Mucosa of rectum (tissue), 2 donors: ENCODE measurements at regions not wholly inside any gene's neighbourhood (a gene's known extent, or its start where the extent isn't known, plus 50 kb on each side); places are given as distances from the start of the nearest gene placed in this dataset.

Experiments used
- H3K27ac ChIP-seq, 2 donors: one replicate each; pipeline ENCODE4 v1.7.0; 2013; ENCODE audit warnings: inconsistent platforms in 2 of 2, low read depth in 2 of 2, low read length in 2 of 2
- H3K27me3 ChIP-seq, 2 donors: one replicate each; pipeline ENCODE4 v1.7.0; 2013; ENCODE audit warnings: low read length in 2 of 2; ENCODE audit not compliant: control insufficient read depth in 2 of 2, insufficient read depth in 2 of 2
- H3K36me3 ChIP-seq, 2 donors: one replicate each; pipeline ENCODE4 v1.7.0; 2013; ENCODE audit warnings: low read length in 2 of 2; ENCODE audit not compliant: control insufficient read depth in 2 of 2, insufficient read depth in 2 of 2
- H3K4me1 ChIP-seq, 2 donors: one replicate each; pipeline ENCODE4 v1.7.0; 2013; ENCODE audit warnings: low read length in 2 of 2, mild to moderate bottlenecking in 1 of 2; ENCODE audit not compliant: control insufficient read depth in 2 of 2, insufficient read depth in 2 of 2
- H3K4me3 ChIP-seq, 2 donors: one replicate each; pipeline ENCODE4 v1.7.0; 2013; ENCODE audit warnings: low read length in 2 of 2
- H3K9ac ChIP-seq, 2 donors: one replicate each; pipeline ENCODE4 v1.7.0; 2013; ENCODE audit warnings: low read length in 2 of 2, low read depth in 1 of 2, mild to moderate bottlenecking in 1 of 2
- H3K9me3 ChIP-seq, 2 donors: one replicate each; pipeline ENCODE4 v1.7.0; 2013; ENCODE audit warnings: low read length in 2 of 2; ENCODE audit not compliant: control insufficient read depth in 2 of 2
- donor health status: healthy.
- donor health status: Normal muscosa, but diverticular disease.

DNA sequence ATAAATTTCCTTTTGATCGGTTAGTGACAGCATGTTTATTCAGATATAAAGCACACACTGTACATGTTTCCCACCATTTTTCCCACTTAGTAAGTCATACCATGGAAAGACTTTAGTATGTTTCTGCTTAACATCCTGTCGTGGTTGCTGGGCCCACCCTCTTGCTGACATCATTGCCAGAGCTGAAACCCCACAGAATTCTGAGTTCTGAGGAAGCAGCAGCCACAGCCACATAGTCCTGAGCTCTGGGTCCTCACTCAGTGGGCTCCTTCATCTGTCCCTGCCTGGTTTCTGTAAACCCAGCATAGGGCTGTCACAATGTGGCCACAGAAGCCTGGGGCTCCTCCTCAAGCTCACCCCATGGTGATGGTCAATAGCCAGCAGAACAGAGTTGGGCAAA, 441.5 kb downstream of the ENC1 start:
- no peak overlapping the region for H3K4me3 ChIP-seq
- no peak overlapping the region for H3K9ac ChIP-seq
- H3K27ac ChIP-seq: no peak overlapping the region
- no peaks in the 10 kb centered on the region for H3K27me3 ChIP-seq
- H3K36me3 ChIP-seq: no peaks in the 10 kb centered on the region
- no peaks in the 10 kb centered on the region for H3K4me1 ChIP-seq
- H3K9me3 ChIP-seq: no peaks in the 10 kb centered on the region

DNA sequence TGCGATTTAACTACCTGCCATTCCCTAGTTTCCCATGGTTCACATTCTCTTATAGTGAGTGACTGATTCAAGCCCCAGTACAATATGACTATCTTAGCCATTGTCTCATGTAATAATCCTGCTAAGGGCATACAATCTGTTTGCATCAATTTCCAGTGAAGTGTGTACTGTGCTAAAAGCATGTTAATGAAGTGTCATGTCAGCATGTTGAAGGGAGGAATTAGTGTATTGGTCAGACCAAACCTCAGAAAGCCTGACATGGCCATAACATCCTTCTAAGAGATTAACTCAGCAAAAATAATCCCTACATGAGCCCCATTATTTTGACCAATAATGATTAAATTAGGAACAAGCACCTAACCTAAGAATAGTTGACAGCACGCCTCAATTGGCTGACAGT, 442.4 kb downstream of the ENC1 start:
- no peaks in the 10 kb centered on the region for H3K27me3 ChIP-seq
- H3K4me1 ChIP-seq: no peaks in the 10 kb centered on the region
- H3K27ac ChIP-seq: no peak overlapping the region
- H3K4me3 ChIP-seq: no peak overlapping the region
- H3K36me3 ChIP-seq: no peaks in the 10 kb centered on the region
- no peaks in the 10 kb centered on the region for H3K9me3 ChIP-seq
- H3K9ac ChIP-seq: no peak overlapping the region

DNA sequence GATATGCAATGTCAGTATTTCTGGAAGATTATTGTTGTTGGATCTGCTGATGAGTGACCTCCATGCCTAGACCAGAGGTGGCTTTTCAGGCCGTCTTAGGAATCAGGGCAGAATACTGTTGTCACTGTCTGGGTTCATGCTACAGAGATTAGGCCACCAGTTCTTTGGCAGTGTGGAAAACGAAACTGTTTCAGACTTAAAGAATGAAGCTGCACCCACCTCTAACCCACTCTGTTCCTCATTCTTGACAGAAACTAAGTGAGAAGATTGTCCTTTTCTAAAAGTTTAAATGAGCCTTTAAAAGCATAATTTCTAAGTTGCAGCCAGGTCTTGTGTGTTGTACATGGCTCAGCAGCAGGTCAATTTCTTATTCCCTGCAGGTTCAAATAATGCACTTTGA, 444.3 kb downstream of the ENC1 start:
- no peak overlapping the region for H3K9ac ChIP-seq
- no peaks in the 10 kb centered on the region for H3K36me3 ChIP-seq
- no peak overlapping the region for H3K27ac ChIP-seq
- H3K4me3 ChIP-seq: no peak overlapping the region
- no peaks in the 10 kb centered on the region for H3K9me3 ChIP-seq
- no peaks in the 10 kb centered on the region for H3K27me3 ChIP-seq
- no peaks in the 10 kb centered on the region for H3K4me1 ChIP-seq

DNA sequence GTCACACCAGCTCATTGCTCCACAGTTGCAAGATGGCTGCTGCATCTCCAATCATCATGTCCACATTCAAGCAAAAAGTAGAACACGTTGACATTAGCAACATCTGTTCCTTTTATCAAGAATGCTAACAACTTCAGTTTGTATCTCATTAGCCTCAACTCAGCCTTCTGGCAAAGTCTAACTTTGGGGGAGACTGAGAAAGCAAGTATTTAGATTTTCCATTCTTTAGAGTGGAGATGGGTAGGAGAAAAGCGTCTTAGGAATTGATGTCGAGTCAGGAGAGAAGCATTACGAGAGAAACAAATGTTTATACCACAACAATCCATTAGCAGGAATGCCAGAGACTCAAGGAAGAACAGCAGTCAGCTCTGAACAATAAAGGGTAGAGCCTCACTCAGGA, 446.3 kb downstream of the ENC1 start:
- no peak overlapping the region for H3K27ac ChIP-seq
- no peak overlapping the region for H3K4me3 ChIP-seq

DNA sequence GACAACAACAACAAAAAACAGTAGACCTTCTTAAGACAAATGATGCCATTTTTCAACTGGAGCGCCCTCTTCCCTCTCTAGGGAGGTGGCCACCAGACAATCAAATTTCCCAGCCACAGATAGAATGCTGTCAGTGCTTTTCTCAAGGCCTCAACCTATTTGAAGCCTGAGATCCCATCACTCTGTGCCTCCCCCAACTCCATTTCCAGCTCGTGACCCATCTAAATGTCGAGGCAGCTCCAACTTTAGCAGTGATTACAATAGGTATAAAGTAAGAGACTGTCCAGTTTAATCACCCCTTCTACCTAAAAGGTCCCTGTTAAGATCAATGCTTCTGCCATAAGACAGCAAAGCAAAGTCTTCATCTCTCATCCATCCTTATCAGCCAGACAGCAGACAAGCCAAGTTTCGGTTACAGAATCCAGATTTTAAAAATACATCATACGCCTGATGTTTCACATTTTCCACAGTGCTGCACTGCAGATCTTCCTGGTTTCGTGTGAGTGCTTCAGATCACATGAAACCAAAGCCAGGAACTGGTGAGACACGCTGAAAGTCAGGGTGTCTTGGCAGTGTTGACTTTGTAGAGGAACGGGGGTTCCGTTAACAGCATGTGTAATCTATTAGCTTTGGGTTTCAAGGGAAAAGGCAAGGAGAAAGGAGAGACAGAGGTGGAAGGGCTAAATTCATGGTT, 447.8 kb downstream of the ENC1 start:
- no peak overlapping the region for H3K9ac ChIP-seq
- no peaks in the 10 kb centered on the region for H3K36me3 ChIP-seq
- no peak overlapping the region for H3K4me3 ChIP-seq
- no peak overlapping the region for H3K27ac ChIP-seq
- no peaks in the 10 kb centered on the region for H3K9me3 ChIP-seq
- no peaks in the 10 kb centered on the region for H3K27me3 ChIP-seq
- no peaks in the 10 kb centered on the region for H3K4me1 ChIP-seq

More for the DNA sequence above, 446.3 kb downstream of the ENC1 start:
- Histone ChIP-seq H3K27me3 (no peaks in the 10 kb centered on the region), H3K4me1 (no peaks in the 10 kb centered on the region), H3K9ac (no peak overlapping the region), H3K36me3 (no peaks in the 10 kb centered on the region), H3K9me3 (no peaks in the 10 kb centered on the region)

DNA sequence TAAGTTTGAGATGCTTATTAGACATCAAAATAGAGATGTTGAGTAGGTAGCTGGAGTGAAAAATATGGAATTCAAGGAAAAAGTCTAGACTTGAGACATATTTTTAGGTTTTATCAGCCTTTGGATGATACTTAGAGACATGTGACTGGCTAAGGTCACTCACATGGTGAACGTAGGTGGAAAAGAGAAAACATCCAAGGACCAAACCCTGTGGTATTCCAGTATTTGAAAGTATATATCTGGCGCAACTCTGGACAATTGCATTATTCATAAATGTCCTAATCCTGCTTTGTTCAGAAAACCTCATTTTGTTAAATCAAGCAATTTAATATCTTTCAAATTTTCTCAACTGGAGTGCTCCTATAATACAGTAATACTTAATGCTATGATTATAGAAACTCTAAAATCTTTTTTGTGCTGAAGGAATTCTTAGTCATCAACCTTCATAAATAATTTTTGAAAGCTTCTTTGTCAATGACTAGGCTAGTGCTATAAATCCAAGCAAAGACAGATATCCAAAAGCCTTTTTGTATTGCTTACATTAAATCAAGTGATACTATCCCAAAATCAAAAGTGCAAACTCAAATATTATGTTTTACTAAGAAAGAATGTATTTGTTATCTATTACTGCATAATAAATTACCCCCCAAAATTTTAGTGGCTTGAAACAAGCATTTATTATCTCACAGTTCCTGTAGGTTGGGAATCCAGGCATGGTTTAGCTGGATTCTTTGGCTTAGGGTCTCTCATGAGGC, 452.0 kb downstream of the ENC1 start:
- Histone ChIP-seq H3K9me3 (no peaks in the 10 kb centered on the region), H3K27me3 (no peaks in the 10 kb centered on the region), H3K4me3 (no peak overlapping the region), H3K9ac (no peak overlapping the region), H3K36me3 (no peaks in the 10 kb centered on the region), H3K4me1 (no peaks in the 10 kb centered on the region), H3K27ac (no peak overlapping the region)

DNA sequence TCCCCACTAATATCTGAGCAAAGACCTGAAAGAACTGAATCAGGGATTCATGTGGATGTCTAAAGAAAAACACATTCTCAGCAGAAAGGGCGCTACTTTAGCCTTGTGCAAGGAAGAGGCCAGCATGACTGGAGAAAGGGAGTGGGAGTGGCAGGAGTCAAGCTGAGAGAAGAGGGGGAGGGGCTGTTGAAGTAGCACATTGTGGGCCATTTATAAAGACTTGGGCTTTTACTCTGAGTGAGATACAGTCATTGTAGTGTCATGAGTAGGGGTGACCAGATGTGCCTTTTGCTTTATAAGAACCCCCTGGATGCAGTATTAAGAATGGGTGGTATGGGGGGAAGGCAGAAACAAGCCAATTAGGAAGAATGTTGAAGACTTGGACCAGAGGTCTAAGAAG, 452.8 kb downstream of the ENC1 start:
- no peaks in the 10 kb centered on the region for H3K4me1 ChIP-seq

DNA sequence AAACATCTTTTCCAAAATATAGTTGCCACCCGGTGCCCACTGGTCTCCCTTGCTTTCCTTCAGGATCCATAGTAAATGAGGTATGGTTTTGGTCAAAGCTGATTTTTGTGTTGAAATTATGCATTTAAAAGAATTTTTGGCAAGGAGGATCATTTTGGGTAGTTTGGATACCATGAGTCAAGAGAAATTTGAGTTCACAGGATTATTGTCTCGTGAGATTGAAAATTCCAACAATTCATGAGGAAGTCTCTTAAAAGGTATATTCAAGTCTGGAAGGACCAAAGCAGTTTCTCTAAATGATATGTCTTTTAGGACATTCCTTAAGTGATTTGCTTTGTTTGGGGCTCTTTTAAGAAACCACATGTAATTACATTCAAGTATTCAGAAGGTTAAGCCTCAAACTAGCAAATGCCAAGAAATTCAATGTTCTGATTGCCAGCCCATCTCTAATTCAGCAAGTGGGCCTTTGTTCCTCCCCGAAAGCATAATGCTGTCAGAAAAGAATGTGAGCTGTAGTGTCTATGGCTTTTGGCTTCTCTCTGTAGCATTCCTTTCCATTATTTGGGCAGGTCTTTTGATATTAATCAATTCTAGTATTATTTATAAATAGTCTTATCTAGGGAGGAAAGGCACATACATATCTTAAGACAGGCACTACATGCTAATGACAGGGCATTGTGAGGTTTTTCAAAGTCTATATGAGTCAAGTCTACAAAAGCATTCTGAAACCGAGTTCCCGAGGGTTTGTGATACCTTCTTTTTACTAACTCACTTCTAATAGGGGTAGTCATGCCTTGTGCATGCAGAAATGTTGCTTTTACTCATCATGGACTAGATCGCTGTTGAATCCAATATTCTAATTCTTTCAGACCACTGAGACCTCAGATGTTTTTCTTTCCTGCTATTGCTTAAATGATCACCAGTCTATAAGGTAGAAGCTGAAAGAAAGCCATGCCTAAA, 453.9 kb downstream of the ENC1 start:
- Histone ChIP-seq H3K4me1 (no peaks in the 10 kb centered on the region), H3K9me3 (no peaks in the 10 kb centered on the region), H3K9ac (no peak overlapping the region), H3K36me3 (no peaks in the 10 kb centered on the region), H3K27me3 (no peaks in the 10 kb centered on the region), H3K27ac (no peak overlapping the region), H3K4me3 (no peak overlapping the region)

More for the DNA sequence above, 452.8 kb downstream of the ENC1 start:
- H3K27me3 ChIP-seq: no peaks in the 10 kb centered on the region
- no peak overlapping the region for H3K27ac ChIP-seq
- H3K9me3 ChIP-seq: no peaks in the 10 kb centered on the region
- H3K9ac ChIP-seq: no peak overlapping the region
- no peak overlapping the region for H3K4me3 ChIP-seq
- no peaks in the 10 kb centered on the region for H3K36me3 ChIP-seq

DNA sequence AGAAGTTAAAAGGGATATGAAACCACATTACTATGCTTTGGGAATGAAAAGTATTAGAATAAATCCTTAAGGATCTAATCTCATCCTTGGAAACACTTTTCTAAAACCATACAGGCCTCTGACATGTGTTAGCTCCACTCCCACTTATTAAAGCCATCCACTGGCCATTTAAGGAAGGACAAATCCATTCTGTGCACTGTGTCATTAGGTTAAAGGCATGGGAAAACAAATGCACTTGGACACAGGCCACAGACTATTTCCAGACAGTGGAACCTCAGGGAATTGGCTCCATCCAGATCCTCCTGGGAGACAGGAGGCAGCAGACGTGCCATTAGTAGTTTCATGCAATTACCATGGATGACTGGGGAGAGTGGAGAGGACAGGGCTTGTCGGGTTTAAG, 454.9 kb downstream of the ENC1 start:
- no peaks in the 10 kb centered on the region for H3K36me3 ChIP-seq
- H3K4me1 ChIP-seq: no peaks in the 10 kb centered on the region
- no peak overlapping the region for H3K9ac ChIP-seq
- no peak overlapping the region for H3K4me3 ChIP-seq
- H3K9me3 ChIP-seq: no peaks in the 10 kb centered on the region
- no peaks in the 10 kb centered on the region for H3K27me3 ChIP-seq
- no peak overlapping the region for H3K27ac ChIP-seq

DNA sequence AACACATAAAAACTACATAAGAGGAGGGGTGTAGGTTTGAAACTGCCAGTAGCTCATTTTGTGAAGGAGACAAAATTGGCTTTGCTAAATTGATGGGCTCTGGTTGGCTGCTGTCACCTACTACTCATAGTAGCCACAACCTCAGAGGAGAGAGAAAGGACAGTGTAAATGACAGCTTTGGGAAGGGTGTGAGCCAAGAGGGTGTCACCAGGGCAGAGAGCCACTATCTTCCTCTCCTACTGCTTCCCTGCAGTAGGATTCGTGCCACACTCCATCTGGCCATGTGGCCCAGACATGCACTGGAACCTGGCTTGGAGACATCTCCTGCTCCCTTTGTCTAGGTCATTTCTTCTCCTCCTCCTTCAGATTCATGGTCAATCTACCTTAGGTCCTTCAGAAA, 455.9 kb downstream of the ENC1 start:
- H3K27ac ChIP-seq: no peak overlapping the region
- no peak overlapping the region for H3K9ac ChIP-seq
- H3K27me3 ChIP-seq: no peaks in the 10 kb centered on the region
- H3K9me3 ChIP-seq: no peaks in the 10 kb centered on the region
- H3K36me3 ChIP-seq: no peaks in the 10 kb centered on the region
- no peak overlapping the region for H3K4me3 ChIP-seq
- no peaks in the 10 kb centered on the region for H3K4me1 ChIP-seq
